HepG2 (cell line): ENCODE measurements at regions not wholly inside any gene's neighbourhood (a gene's known extent, or its start where the extent isn't known, plus 50 kb on each side); places are given as distances from the start of the nearest gene placed in this dataset.

ENCODE experiments used
- ATAC-seq: fragments of 200-7000 bp; cut with Tn5 transposase; 3 replicates; pipeline ENCODE4 v1.9.1; 2020; ENCODE audit warnings: mild to moderate bottlenecking, moderate library complexity
- BruUV-seq: library from RNA; stranded (reverse); fragments of 400-500 nt; replicated peaks from 2 replicates; lab custom pipeline; 2021; lab: Mats Ljungman, UMichigan
- CTCF ChIA-PET: fragments of 300-600 bp; formaldehyde crosslinking; extraction: SDS; loops from one replicate; lab custom pipeline; 2021; ENCODE audit warnings: low total read pairs, inconsistent platforms, low intra/inter-chr PET ratio; lab: Yijun Ruan, JAX
- POLR2A ChIA-PET: fragments of 350-600 bp; sonication (Branson Sonifier 250); formaldehyde crosslinking; loops from one replicate; lab custom pipeline; 2020; ENCODE audit warnings: antibody characterized with exemption, inconsistent platforms; lab: Yijun Ruan, JAX
- DNase-seq: peaks from one replicate; pipeline ENCODE4 v3.0.0-alpha.2; 2015; ENCODE audit warnings: low spot score
- FAIRE-seq: peaks from 3 replicates; lab custom pipeline; 2011; peaks lifted over from hg19 to GRCh38; lab: Jason Lieb, UNC
- H2AFZ ChIP-seq: one replicate; pipeline ENCODE4 v1.6.1; 2011; ENCODE audit warnings: low read length, inconsistent platforms
- H3K27ac ChIP-seq: fragments of 300-600 bp; 3 replicates; pipeline ENCODE4 v1.8.0; 2011; ENCODE audit warnings: mixed run types, mild to moderate bottlenecking, mixed read lengths, low read length, inconsistent platforms; ENCODE audit not compliant: insufficient read depth; ENCODE audit errors: extremely low read length
- H3K27me3 ChIP-seq, 2 experiments: fragments of 200-600 bp in 1 of 2; 2 replicates in 1 of 2; 3 replicates in 1 of 2; pipeline versions ENCODE4 v1.6.0 to v1.8.0; 2011; ENCODE audit warnings: low read length in 2 of 2, mild to moderate bottlenecking in 2 of 2, moderate library complexity in 2 of 2, inconsistent platforms in 1 of 2; ENCODE audit not compliant: insufficient read depth in 2 of 2, control insufficient read depth in 1 of 2
- H3K36me3 ChIP-seq, 2 experiments: fragments of 200-600 bp in 1 of 2; replicated peaks in 1 of 2; 2 replicates in 1 of 2; 3 replicates in 1 of 2; pipeline versions ENCODE4 v1.5.1 to v1.8.0; 2011; ENCODE audit warnings: low read length in 2 of 2, inconsistent platforms in 1 of 2; ENCODE audit not compliant: insufficient read depth in 2 of 2, control insufficient read depth in 1 of 2
- H3K4me1 ChIP-seq: 2 replicates; pipeline ENCODE4 v1.5.1; 2012; ENCODE audit warnings: low read length, inconsistent platforms; ENCODE audit not compliant: insufficient read depth
- H3K4me2 ChIP-seq: 2 replicates; pipeline ENCODE4 v1.6.0; 2011; ENCODE audit warnings: low read depth, low read length, inconsistent platforms
- H3K4me3 ChIP-seq, 3 experiments: fragments of 200-600 bp in 1 of 3; sonication (generic), shearing (Covaris generic) in 1 of 3; replicated peaks in 1 of 3; 2 replicates each; pipeline ENCODE4 v1.5.1; 2011 to 2016; ENCODE audit warnings: low read length in 3 of 3, inconsistent platforms in 2 of 3, low read depth in 2 of 3, mild to moderate bottlenecking in 2 of 3, control low read depth in 1 of 3, mixed read lengths in 1 of 3; ENCODE audit not compliant: insufficient read depth in 1 of 3
- H3K79me2 ChIP-seq: one replicate; pipeline ENCODE4 v1.6.1; 2011; ENCODE audit warnings: low read length, inconsistent platforms; ENCODE audit not compliant: insufficient read depth
- H3K9ac ChIP-seq: 2 replicates; pipeline ENCODE4 v1.6.0; 2011; ENCODE audit warnings: mild to moderate bottlenecking, low read depth, low read length, inconsistent platforms; ENCODE audit not compliant: insufficient read depth
- H3K9me3 ChIP-seq: 2 replicates; pipeline ENCODE4 v1.5.1; 2012; ENCODE audit warnings: mild to moderate bottlenecking, low read length
- H4K20me1 ChIP-seq: 2 replicates; pipeline ENCODE4 v1.6.0; 2011; ENCODE audit warnings: inconsistent platforms, mild to moderate bottlenecking, low read length, moderate library complexity; ENCODE audit not compliant: insufficient read depth
- AHR ChIP-seq: IDR thresholded peaks from 2 replicates; pipeline ENCODE4 v1.6.1; 2018; ENCODE audit warnings: missing genetic modification reagents, missing compliant biosample characterization
- ESRRA ChIP-seq: sonication (generic); formaldehyde crosslinking; IDR thresholded peaks from 2 replicates; pipeline ENCODE4 v1.5.1; 2020; ENCODE audit warnings: mild to moderate bottlenecking, low read depth, missing genetic modification reagents
- SYNCRIP ChIP-seq: fragments of 200-400 bp; formaldehyde crosslinking; IDR thresholded peaks from 2 replicates; pipeline ENCODE4 v1.6.1; 2018; ENCODE audit warnings: mild to moderate bottlenecking, low read depth, low read length; ENCODE audit not compliant: insufficient read depth
- ZFP36L2 ChIP-seq: sonication (generic); formaldehyde crosslinking; IDR thresholded peaks from 2 replicates; pipeline ENCODE4 v1.4.0; 2020; ENCODE audit warnings: missing genetic modification reagents
- ZNF550 ChIP-seq: sonication (generic); formaldehyde crosslinking; IDR thresholded peaks from 2 replicates; pipeline ENCODE4 v1.4.0; 2020; ENCODE audit warnings: mild to moderate bottlenecking, missing genetic modification reagents, borderline replicate concordance
- ZNF614 ChIP-seq: IDR thresholded peaks from 2 replicates; pipeline ENCODE4 v1.6.1; 2018; ENCODE audit warnings: missing biosample characterization, missing genetic modification reagents, inconsistent platforms, borderline replicate concordance
- ZNF816 ChIP-seq: sonication (generic); formaldehyde crosslinking; IDR thresholded peaks from 2 replicates; pipeline ENCODE4 v1.8.0; 2022; ENCODE audit warnings: missing genetic modification reagents, mild to moderate bottlenecking, borderline replicate concordance
- in situ Hi-C: cut with HindIII; loops from 2 replicates; pipeline ENCODE4 v1.10.0; 2017; ENCODE audit warnings: low pct_unique_long_range_greater_than_20kb; ENCODE audit not compliant: extremely low pct_ligation_motif_present
- intact Hi-C: fragments of 100-400 bp; cut with micrococcal nuclease; formaldehyde crosslinking; loops from one replicate; pipeline ENCODE4 v1.10.0; 2022; ENCODE audit not compliant: unreplicated experiment
- small RNA-seq, 3 experiments: library from RNA; depleted of rRNA; stranded (forward); fragments of <200 nt; gene quantifications; one replicate each; pipeline ENCODE3, GENCODE V24; 2012; ENCODE audit warnings: low read depth in 2 of 3, low replicate concordance in 1 of 3; ENCODE audit not compliant: insufficient read length in 3 of 3, insufficient read depth in 2 of 3
- TF ChIP-seq, protein P1 (sequence below): sonication (generic); formaldehyde crosslinking; IDR thresholded peaks from 2 replicates; pipeline ENCODE4 v1.8.0; 2022; ENCODE audit warnings: missing genetic modification reagents, mild to moderate bottlenecking, borderline replicate concordance
- TF ChIP-seq, protein P2 (sequence below): sonication (generic); formaldehyde crosslinking; IDR thresholded peaks from 2 replicates; pipeline ENCODE4 v1.8.0; 2022; ENCODE audit warnings: mild to moderate bottlenecking, missing genetic modification reagents, moderate library complexity

DNA sequence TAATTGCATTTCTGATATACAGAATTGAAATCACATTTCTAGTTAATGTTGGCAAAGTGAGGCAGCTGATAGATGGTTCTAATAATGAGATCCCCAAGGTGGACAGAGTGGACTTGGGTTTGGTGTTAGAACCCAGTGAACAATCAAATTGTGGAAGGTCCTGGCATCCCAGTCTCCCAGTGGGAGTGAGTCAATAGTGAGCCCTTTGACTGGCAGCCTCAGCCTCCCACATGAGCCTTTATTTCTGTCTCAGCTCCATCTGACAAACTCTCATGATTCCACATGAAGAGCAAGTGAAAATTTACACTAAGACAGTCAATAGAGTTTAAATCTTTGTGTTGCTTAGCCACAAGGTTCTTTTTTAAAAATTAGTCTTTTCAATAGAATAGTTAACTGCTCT is 56.7 kb upstream of the MYO3A start:
- TF ChIP-seq ZNF550 (no peak), AHR (CRISPR knock-in tag) (no peak), ESRRA (no peak), ZNF816 (CRISPR knock-in tag) (no peak), ZNF614 (CRISPR knock-in tag) (no peak), SYNCRIP (no peak), ZFP36L2 (CRISPR knock-in tag) (no peak)
- TF ChIP-seq, protein P1, sequence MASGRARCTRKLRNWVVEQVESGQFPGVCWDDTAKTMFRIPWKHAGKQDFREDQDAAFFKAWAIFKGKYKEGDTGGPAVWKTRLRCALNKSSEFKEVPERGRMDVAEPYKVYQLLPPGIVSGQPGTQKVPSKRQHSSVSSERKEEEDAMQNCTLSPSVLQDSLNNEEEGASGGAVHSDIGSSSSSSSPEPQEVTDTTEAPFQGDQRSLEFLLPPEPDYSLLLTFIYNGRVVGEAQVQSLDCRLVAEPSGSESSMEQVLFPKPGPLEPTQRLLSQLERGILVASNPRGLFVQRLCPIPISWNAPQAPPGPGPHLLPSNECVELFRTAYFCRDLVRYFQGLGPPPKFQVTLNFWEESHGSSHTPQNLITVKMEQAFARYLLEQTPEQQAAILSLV, result no peak
- TF ChIP-seq, protein P2, sequence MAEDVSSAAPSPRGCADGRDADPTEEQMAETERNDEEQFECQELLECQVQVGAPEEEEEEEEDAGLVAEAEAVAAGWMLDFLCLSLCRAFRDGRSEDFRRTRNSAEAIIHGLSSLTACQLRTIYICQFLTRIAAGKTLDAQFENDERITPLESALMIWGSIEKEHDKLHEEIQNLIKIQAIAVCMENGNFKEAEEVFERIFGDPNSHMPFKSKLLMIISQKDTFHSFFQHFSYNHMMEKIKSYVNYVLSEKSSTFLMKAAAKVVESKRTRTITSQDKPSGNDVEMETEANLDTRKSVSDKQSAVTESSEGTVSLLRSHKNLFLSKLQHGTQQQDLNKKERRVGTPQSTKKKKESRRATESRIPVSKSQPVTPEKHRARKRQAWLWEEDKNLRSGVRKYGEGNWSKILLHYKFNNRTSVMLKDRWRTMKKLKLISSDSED, result no peak
- Histone ChIP-seq H3K79me2 (no peaks in the 10 kb centered on the region), H3K27ac (no peak overlapping the region), H3K4me1 (no peaks in the 10 kb centered on the region), H4K20me1 (no peaks in the 10 kb centered on the region), H3K4me2 (no peak overlapping the region), H3K36me3 (no peaks in the 10 kb centered on the region), H3K4me3 (no peak overlapping the region), H3K9me3 (no peaks in the 10 kb centered on the region), H3K27me3 (no peaks in the 10 kb centered on the region), H3K9ac (no peak overlapping the region), H2AFZ (no peak overlapping the region)
- BruUV-seq, result no TSS peak
- intact Hi-C loops (no loop called here), in situ Hi-C loops (no loop called here)
- ATAC-seq, result no peak
- no peak for DNase-seq
- ChIA-PET CTCF (no interaction called here), POLR2A (no interaction called here)
- no peak for FAIRE-seq

Small RNA genes in the stretch of these regions (small RNA-seq; reads per million reads assigned to genes)
- gene RNA5SP306 (0 reads per million in 3 experiments), gene RNU6-632P (0 reads per million in 3 experiments)
